GM12878 (cell line): ENCODE measurements at regions not wholly inside any gene's neighbourhood (a gene's known extent, or its start where the extent isn't known, plus 50 kb on each side); places are given as distances from the start of the nearest gene placed in this dataset.

Experiments
- CHD4 ChIP-seq: fragments of 200-600 bp; sonication (generic); IDR thresholded peaks from 2 replicates; pipeline ENCODE4 v1.6.1; 2016; ENCODE audit warnings: mild to moderate bottlenecking
- EZH2 ChIP-seq: IDR thresholded peaks from 2 replicates; pipeline ENCODE4 v1.6.1; 2012; ENCODE audit warnings: low read depth, mild to moderate bottlenecking, control low read depth, inconsistent platforms, low read length, borderline replicate concordance; ENCODE audit not compliant: control insufficient read depth
- RAD51 ChIP-seq: fragments of 450-650 bp; IDR thresholded peaks from 2 replicates; pipeline ENCODE4 v1.6.1; 2016; ENCODE audit warnings: moderate library complexity, mild to moderate bottlenecking, inconsistent platforms
- RFX5 ChIP-seq: IDR thresholded peaks from 2 replicates; pipeline ENCODE4 v1.6.1; 2011; ENCODE audit warnings: low read depth, low read length, improper control_type of control experiment
- SIN3A ChIP-seq: IDR thresholded peaks from 2 replicates; pipeline ENCODE4 v1.6.1; 2012; ENCODE audit warnings: low read depth, low read length, improper control_type of control experiment
- TF ChIP-seq, protein P1 (sequence below), 3 experiments: IDR thresholded peaks in 2 of 3; conservative IDR thresholded peaks in 1 of 3; 2 replicates each; pipeline ENCODE4 v1.5.1; 2011; ENCODE audit warnings: low read depth in 3 of 3, low read length in 3 of 3, mild to moderate bottlenecking in 3 of 3, control low read depth in 2 of 3, moderate library complexity in 2 of 3, inconsistent platforms in 1 of 3, mixed read lengths in 1 of 3; ENCODE audit not compliant: control insufficient read depth in 2 of 3, insufficient read depth in 1 of 3; ENCODE audit errors: extremely low read depth in 1 of 3
- TF ChIP-seq, protein P2 (sequence below): IDR thresholded peaks from 2 replicates; pipeline ENCODE4 v1.6.1; 2011; ENCODE audit warnings: low read depth, low read length, improper control_type of control experiment, borderline replicate concordance

DNA sequence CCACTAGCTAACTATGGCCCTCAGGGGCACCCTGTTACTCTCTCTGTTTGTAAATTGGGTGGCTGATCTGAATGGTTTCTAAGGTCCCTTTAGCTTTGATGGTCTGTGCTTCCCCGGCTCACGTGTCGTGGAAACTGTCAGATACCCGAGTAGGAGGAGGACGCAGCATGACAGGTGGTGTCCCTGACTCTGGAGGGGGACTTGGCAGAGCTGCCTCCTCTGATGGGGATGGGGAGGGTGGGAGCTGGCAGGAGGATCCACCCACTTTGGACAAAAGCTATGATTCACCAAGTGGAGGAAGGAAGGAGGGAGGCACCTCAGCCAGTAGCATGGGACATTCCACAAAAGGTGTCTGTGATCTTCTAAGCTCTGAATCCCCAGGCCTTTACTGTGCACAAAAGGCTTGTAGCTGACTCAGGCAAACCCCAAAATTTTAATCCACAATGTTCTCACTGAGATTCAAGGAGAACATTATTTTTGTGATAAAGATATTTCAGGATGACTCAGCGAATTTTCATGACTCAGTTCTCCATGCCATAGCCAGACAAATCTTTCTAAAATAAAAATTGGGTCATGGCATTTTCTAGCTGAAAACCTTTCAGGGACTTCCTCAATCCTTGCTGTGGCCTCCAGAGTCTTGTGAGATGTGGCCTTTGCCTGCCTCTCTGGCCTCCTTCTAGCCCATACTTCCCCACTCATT, 131.0 kb upstream of the BRINP1 start:
- TF ChIP-seq, protein P1, sequence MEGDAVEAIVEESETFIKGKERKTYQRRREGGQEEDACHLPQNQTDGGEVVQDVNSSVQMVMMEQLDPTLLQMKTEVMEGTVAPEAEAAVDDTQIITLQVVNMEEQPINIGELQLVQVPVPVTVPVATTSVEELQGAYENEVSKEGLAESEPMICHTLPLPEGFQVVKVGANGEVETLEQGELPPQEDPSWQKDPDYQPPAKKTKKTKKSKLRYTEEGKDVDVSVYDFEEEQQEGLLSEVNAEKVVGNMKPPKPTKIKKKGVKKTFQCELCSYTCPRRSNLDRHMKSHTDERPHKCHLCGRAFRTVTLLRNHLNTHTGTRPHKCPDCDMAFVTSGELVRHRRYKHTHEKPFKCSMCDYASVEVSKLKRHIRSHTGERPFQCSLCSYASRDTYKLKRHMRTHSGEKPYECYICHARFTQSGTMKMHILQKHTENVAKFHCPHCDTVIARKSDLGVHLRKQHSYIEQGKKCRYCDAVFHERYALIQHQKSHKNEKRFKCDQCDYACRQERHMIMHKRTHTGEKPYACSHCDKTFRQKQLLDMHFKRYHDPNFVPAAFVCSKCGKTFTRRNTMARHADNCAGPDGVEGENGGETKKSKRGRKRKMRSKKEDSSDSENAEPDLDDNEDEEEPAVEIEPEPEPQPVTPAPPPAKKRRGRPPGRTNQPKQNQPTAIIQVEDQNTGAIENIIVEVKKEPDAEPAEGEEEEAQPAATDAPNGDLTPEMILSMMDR (IDR thresholded peaks at IDR 0.05 in 2 of 3, conservative IDR thresholded peaks at IDR 0.05 in 1 of 3; ENCODE audit: control insufficient read depth in 2 of 3, extremely low read depth in 1 of 3, insufficient read depth in 1 of 3, low read depth in 3 of 3, low read length in 3 of 3) = no peak
- no peak for TF ChIP-seq EZH2
- TF ChIP-seq RAD51 = no peak
- TF ChIP-seq RFX5 = no peak
- TF ChIP-seq CHD4 = no peak
- TF ChIP-seq SIN3A = no peak
- TF ChIP-seq, protein P2, sequence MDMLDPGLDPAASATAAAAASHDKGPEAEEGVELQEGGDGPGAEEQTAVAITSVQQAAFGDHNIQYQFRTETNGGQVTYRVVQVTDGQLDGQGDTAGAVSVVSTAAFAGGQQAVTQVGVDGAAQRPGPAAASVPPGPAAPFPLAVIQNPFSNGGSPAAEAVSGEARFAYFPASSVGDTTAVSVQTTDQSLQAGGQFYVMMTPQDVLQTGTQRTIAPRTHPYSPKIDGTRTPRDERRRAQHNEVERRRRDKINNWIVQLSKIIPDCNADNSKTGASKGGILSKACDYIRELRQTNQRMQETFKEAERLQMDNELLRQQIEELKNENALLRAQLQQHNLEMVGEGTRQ = no peak
